ENCODE measurements at regions not wholly inside any gene's neighbourhood (a gene's known extent, or its start where the extent isn't known, plus 50 kb on each side); places are given as distances from the start of the nearest gene placed in this dataset.
A peak's percentile ranks its signal among the peaks of the same experiment; 100 is the strongest.

DNA sequence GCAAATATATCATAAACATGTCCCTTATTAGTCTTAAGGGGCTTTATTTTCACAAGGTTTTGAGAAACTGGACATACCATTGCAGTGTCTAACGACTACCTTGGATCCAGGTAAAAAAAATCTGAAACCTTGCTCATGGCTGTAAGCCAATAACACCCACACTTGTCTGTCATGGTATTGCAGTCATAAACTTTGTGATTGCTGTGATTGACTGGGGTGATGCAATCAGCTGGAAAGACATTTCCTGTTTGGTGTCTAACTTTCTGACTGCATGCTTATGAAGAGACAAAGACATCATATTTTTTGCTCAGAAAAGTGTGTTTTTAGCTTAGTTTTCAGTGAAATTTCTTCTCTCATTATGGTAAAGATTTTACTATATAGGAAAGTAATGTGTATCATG lies 635.0 kb downstream of the TSN start:
- no peak overlapping the region for H3K4me3 ChIP-seq (ENCODE audit: low read length in 3 of 3)
- H3K9ac ChIP-seq (ENCODE audit: low read length in 3 of 3) = no peak overlapping the region
- DNase-seq = peak in 2 of 5 donors; percentile 7 to 11
- intact Hi-C loops (cut with DNase I) = no loop called here
- H3K27me3 ChIP-seq (ENCODE audit: control insufficient read depth, insufficient read depth, low read length) = no peaks in the 10 kb centered on the region
- no peak overlapping the region for H3K27ac ChIP-seq (ENCODE audit: low read depth in 2 of 2, low read length in 2 of 2)
- peaks cover 0 to 16% (median 4%) of the 10 kb centered on the region in 3 donors for H3K9me3 ChIP-seq (ENCODE audit: control insufficient read depth in 2 of 3, insufficient read depth in 1 of 3, low read length in 3 of 3)
- no peak for FAIRE-seq
- no peaks in the 10 kb centered on the region for H3K36me3 ChIP-seq (ENCODE audit: control insufficient read depth in 2 of 3, insufficient read depth in 3 of 3, low read length in 3 of 3)
- TF ChIP-seq, protein P1, sequence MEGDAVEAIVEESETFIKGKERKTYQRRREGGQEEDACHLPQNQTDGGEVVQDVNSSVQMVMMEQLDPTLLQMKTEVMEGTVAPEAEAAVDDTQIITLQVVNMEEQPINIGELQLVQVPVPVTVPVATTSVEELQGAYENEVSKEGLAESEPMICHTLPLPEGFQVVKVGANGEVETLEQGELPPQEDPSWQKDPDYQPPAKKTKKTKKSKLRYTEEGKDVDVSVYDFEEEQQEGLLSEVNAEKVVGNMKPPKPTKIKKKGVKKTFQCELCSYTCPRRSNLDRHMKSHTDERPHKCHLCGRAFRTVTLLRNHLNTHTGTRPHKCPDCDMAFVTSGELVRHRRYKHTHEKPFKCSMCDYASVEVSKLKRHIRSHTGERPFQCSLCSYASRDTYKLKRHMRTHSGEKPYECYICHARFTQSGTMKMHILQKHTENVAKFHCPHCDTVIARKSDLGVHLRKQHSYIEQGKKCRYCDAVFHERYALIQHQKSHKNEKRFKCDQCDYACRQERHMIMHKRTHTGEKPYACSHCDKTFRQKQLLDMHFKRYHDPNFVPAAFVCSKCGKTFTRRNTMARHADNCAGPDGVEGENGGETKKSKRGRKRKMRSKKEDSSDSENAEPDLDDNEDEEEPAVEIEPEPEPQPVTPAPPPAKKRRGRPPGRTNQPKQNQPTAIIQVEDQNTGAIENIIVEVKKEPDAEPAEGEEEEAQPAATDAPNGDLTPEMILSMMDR (IDR thresholded peaks at IDR 0.05; ENCODE audit: borderline replicate concordance, extremely low read depth, insufficient read depth) = no peak
- no peaks in the 10 kb centered on the region for H3K4me1 ChIP-seq (ENCODE audit: control insufficient read depth in 2 of 3, insufficient read depth in 2 of 3, low read depth in 1 of 3, low read length in 3 of 3)

DNA sequence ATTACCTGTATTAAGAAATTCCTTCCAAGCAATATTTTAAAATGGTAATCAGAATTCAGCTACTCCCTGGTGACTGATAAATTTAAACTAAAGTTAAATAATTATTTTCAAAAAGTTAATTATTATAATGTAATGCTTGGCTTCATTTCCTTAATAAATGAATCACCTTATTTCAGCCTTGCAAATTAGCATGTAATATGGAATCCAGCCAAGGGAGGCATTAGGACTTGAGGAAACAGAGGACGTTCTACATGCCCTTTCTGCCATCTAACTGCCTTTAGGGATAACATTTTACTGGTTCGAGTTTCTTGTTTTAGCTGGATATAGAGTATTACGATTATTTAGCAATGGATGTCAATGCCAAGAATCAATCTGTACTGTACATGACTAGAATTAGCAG lies 636.3 kb downstream of the TSN start:
- no peak for FAIRE-seq
- Histone ChIP-seq H3K9ac (ENCODE audit: low read length in 3 of 3) (no peak overlapping the region), H3K27ac (ENCODE audit: low read depth in 2 of 2, low read length in 2 of 2) (no peak overlapping the region), H3K9me3 (ENCODE audit: control insufficient read depth in 2 of 3, insufficient read depth in 1 of 3, low read length in 3 of 3) (peaks cover 0 to 16% (median 4%) of the 10 kb centered on the region in 3 donors), H3K4me3 (ENCODE audit: low read length in 3 of 3) (no peak overlapping the region), H3K36me3 (ENCODE audit: control insufficient read depth in 2 of 3, insufficient read depth in 3 of 3, low read length in 3 of 3) (no peaks in the 10 kb centered on the region), H3K4me1 (ENCODE audit: control insufficient read depth in 2 of 3, insufficient read depth in 2 of 3, low read depth in 1 of 3, low read length in 3 of 3) (no peaks in the 10 kb centered on the region), H3K27me3 (ENCODE audit: control insufficient read depth, insufficient read depth, low read length) (no peaks in the 10 kb centered on the region)
- intact Hi-C loops (cut with DNase I) = no loop called here
- TF ChIP-seq, protein P1 (IDR thresholded peaks at IDR 0.05; ENCODE audit: borderline replicate concordance, extremely low read depth, insufficient read depth) = no peak
- no peak for DNase-seq

DNA sequence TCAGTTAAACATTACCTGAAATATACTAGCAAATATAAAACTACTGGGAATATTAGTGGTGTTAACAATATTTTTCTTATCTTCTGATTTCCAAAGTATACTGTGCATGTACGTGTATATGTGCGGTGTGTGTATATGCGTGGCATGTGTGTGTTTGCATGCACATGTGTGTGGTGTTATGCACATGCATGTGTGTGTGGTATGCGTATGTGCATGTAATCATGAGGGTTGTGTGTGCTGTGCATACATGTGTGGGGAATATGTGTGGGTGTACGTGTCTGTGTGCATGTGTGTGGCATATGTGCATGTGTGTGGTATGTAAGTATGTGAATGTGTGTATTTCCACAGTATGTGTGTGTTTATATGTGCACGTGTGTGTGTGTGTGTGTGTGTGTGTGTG lies 640.2 kb downstream of the TSN start:
- intact Hi-C loops (cut with DNase I) = no loop called here
- no peak for FAIRE-seq
- TF ChIP-seq, protein P1 (IDR thresholded peaks at IDR 0.05; ENCODE audit: borderline replicate concordance, extremely low read depth, insufficient read depth) = no peak

DNA sequence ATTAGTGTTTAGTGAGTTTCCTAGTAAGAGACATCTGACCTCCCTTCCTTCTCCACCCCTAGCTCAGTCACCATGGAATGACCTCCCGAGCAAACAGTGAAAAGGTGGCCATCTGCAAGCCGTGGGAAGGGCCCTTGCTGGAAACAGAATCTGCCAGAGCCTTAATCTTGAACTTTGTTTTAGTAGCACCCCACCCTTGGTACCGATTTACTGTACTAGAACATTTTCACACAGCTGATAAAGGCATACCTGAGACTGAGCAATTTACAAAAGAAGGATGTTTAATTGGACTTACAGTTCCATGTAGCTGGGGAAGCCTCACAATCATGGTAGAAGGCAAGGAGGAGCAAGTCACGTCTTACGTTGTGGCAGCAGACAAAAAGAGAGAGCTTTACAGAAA lies 655.8 kb downstream of the TSN start:
- peaks cover 0 to 5% (median 0%) of the 10 kb centered on the region in 3 donors for H3K9me3 ChIP-seq (ENCODE audit: control insufficient read depth in 2 of 3, insufficient read depth in 1 of 3, low read length in 3 of 3)
- intact Hi-C loops (cut with DNase I) = no loop called here

More for the DNA sequence above, 640.2 kb downstream of the TSN start:
- no peak for DNase-seq
- Histone ChIP-seq H3K9ac (ENCODE audit: low read length in 3 of 3) (no peak overlapping the region), H3K4me3 (ENCODE audit: low read length in 3 of 3) (no peak overlapping the region), H3K36me3 (ENCODE audit: control insufficient read depth in 2 of 3, insufficient read depth in 3 of 3, low read length in 3 of 3) (no peaks in the 10 kb centered on the region), H3K27ac (ENCODE audit: low read depth in 2 of 2, low read length in 2 of 2) (no peak overlapping the region), H3K9me3 (ENCODE audit: control insufficient read depth in 2 of 3, insufficient read depth in 1 of 3, low read length in 3 of 3) (no peaks in the 10 kb centered on the region), H3K4me1 (ENCODE audit: control insufficient read depth in 2 of 3, insufficient read depth in 2 of 3, low read depth in 1 of 3, low read length in 3 of 3) (no peaks in the 10 kb centered on the region), H3K27me3 (ENCODE audit: control insufficient read depth, insufficient read depth, low read length) (no peaks in the 10 kb centered on the region)

More for the DNA sequence above, 655.8 kb downstream of the TSN start:
- no peak overlapping the region for H3K4me3 ChIP-seq (ENCODE audit: low read length in 3 of 3)
- no peaks in the 10 kb centered on the region for H3K27me3 ChIP-seq (ENCODE audit: control insufficient read depth, insufficient read depth, low read length)
- no peak overlapping the region for H3K27ac ChIP-seq (ENCODE audit: low read depth in 2 of 2, low read length in 2 of 2)
- TF ChIP-seq, protein P1 (IDR thresholded peaks at IDR 0.05; ENCODE audit: borderline replicate concordance, extremely low read depth, insufficient read depth) = no peak
- H3K9ac ChIP-seq (ENCODE audit: low read length in 3 of 3) = no peak overlapping the region
- FAIRE-seq = no peak
- no peaks in the 10 kb centered on the region for H3K4me1 ChIP-seq (ENCODE audit: control insufficient read depth in 2 of 3, insufficient read depth in 2 of 3, low read depth in 1 of 3, low read length in 3 of 3)
- H3K36me3 ChIP-seq (ENCODE audit: control insufficient read depth in 2 of 3, insufficient read depth in 3 of 3, low read length in 3 of 3) = no peaks in the 10 kb centered on the region
- DNase-seq = no peak
